C4-2B (cell line): ENCODE measurements at regions not wholly inside any gene's neighbourhood (a gene's known extent, or its start where the extent isn't known, plus 50 kb on each side); places are given as distances from the start of the nearest gene placed in this dataset.

ENCODE experiments used
- CTCF ChIP-seq: fragments of 450-650 bp; conservative IDR thresholded peaks from 2 replicates; pipeline ENCODE4 v1.5.1; 2017; ENCODE audit warnings: mild to moderate bottlenecking
- ZFX ChIP-seq: fragments of 450-650 bp; IDR thresholded peaks from 2 replicates; pipeline ENCODE4 v1.6.1; 2017

- TF ChIP-seq CTCF (no peak), ZFX (no peak)
Observed at GRCh38 chr7:80971225-80971624, 52.4 kb upstream of the SEMA3C start.
